ENCODE measurements at regions not wholly inside any gene's neighbourhood (a gene's known extent, or its start where the extent isn't known, plus 50 kb on each side); places are given as distances from the start of the nearest gene placed in this dataset.

DNA sequence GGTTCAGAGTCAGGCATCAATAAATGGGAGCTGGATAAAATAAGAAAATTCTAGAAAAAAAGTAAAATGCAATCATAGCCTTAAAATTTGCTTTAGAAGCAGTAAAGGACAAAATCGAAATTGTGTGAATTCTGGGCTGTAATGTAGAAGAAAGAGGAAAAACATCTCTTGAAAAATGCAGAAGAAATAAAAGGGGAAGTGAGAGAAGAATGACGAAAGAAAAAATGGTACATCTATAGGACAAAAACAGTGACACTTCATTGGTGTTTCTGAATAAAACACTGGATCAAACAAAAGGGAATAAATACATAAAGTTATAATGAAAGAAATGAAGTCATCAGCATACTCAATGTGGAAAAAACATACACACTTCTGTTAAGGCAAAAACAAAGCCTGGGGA, 642.3 kb downstream of the ACTL7B start:
- Mint-ChIP-seq H3K9me3 (no peaks in the 10 kb centered on the region), H3K36me3 (ENCODE audit: insufficient read depth in 1 of 3, low read depth in 3 of 3) (no peaks in the 10 kb centered on the region), H3K4me1 (peaks cover 2 to 3% of the 10 kb centered on the region in 2 experiments; a peak in 3 of 4 replicates), H3K27me3 (ENCODE audit: low read depth) (peaks cover 2% of the 10 kb centered on the region), H3K27ac (no peak overlapping the region), H3K4me3 (no peak overlapping the region)
- Histone ChIP-seq H2BK20ac (ENCODE audit: low read depth, low read length, poor library complexity, severe bottlenecking) (no peak overlapping the region), H3K23ac (ENCODE audit: insufficient read length, low read depth, low read length) (no peak overlapping the region), H2BK120ac (ENCODE audit: low read depth, low read length, poor library complexity, severe bottlenecking) (no peak overlapping the region), H3K4ac (ENCODE audit: low read depth, low read length) (no peak overlapping the region), H3K27me3 (ENCODE audit: insufficient read depth, low read length) (no peaks in the 10 kb centered on the region), H2BK12ac (ENCODE audit: insufficient read length, low read depth, low read length) (no peak overlapping the region), H3T11ph (ENCODE audit: low read length) (no peak overlapping the region), H3K23me2 (ENCODE audit: insufficient read length, low read depth, low read length, poor library complexity, severe bottlenecking) (no peaks in the 10 kb centered on the region), H3K9me3 (ENCODE audit: control insufficient read depth, low read depth, low read length) (no peaks in the 10 kb centered on the region), H3K4me2 (ENCODE audit: insufficient read depth, insufficient read length, low read length) (no peak overlapping the region), H3K18ac (ENCODE audit: insufficient read length, low read depth, low read length) (no peak overlapping the region), H3K79me2 (ENCODE audit: insufficient read depth, low read length) (no peaks in the 10 kb centered on the region), H2AFZ (ENCODE audit: low read length) (no peak overlapping the region), H3K4me1 (ENCODE audit: insufficient read depth, low read length) (no peaks in the 10 kb centered on the region; the same call in 1 of the 2 replicates), H4K20me1 (ENCODE audit: control insufficient read depth, insufficient read depth, insufficient read length) (no peaks in the 10 kb centered on the region), H3K79me1 (ENCODE audit: insufficient read depth, low read depth, low read length, poor library complexity, severe bottlenecking) (no peaks in the 10 kb centered on the region), H2BK5ac (ENCODE audit: insufficient read length, low read length) (no peak overlapping the region), H3K14ac (ENCODE audit: insufficient read depth, low read length) (no peak overlapping the region), H3K27ac (ENCODE audit: insufficient read length, low read depth, low read length) (no peak overlapping the region), H4K91ac (ENCODE audit: insufficient read length, low read depth, low read length) (no peak overlapping the region), H3K9ac (ENCODE audit: extremely low read depth, insufficient read length, low read length) (no peak overlapping the region), H4K8ac (replicated peaks; ENCODE audit: insufficient read length, low read depth, low read length) (no peak overlapping the region), H4K5ac (ENCODE audit: insufficient read length, low read depth, low read length) (no peak overlapping the region), H2BK15ac (ENCODE audit: low read depth, low read length) (no peak overlapping the region), H2AK5ac (ENCODE audit: insufficient read length, low read length) (no peak overlapping the region), H3K56ac (ENCODE audit: insufficient read length, low read depth, low read length) (no peak overlapping the region)
- WGBS (ENCODE audit: extremely low coverage, insufficient read length, low lambda C conversion rate): no CpG with 5 or more reads among the region's 2 CpGs
- TF ChIP-seq, protein P1, sequence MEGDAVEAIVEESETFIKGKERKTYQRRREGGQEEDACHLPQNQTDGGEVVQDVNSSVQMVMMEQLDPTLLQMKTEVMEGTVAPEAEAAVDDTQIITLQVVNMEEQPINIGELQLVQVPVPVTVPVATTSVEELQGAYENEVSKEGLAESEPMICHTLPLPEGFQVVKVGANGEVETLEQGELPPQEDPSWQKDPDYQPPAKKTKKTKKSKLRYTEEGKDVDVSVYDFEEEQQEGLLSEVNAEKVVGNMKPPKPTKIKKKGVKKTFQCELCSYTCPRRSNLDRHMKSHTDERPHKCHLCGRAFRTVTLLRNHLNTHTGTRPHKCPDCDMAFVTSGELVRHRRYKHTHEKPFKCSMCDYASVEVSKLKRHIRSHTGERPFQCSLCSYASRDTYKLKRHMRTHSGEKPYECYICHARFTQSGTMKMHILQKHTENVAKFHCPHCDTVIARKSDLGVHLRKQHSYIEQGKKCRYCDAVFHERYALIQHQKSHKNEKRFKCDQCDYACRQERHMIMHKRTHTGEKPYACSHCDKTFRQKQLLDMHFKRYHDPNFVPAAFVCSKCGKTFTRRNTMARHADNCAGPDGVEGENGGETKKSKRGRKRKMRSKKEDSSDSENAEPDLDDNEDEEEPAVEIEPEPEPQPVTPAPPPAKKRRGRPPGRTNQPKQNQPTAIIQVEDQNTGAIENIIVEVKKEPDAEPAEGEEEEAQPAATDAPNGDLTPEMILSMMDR (conservative IDR thresholded peaks at IDR 0.05): no peak
- no peak for DNase-seq
